PC-3 (cell line): ENCODE measurements at regions not wholly inside any gene's neighbourhood (a gene's known extent, or its start where the extent isn't known, plus 50 kb on each side); places are given as distances from the start of the nearest gene placed in this dataset.

ENCODE experiments used
- EZH2 ChIP-seq: fragments of 300-600 bp; sonication (generic); IDR thresholded peaks from one replicate; pipeline ENCODE4 v1.6.1; 2017; ENCODE audit warnings: antibody characterized with exemption, mild to moderate bottlenecking, low read length; ENCODE audit not compliant: unreplicated experiment
- TF ChIP-seq, protein P1 (sequence below): fragments of 300-600 bp; sonication (generic); conservative IDR thresholded peaks from 2 replicates; pipeline ENCODE4 v1.5.1; 2017; ENCODE audit warnings: antibody characterized with exemption, low read depth, mild to moderate bottlenecking, low read length

DNA sequence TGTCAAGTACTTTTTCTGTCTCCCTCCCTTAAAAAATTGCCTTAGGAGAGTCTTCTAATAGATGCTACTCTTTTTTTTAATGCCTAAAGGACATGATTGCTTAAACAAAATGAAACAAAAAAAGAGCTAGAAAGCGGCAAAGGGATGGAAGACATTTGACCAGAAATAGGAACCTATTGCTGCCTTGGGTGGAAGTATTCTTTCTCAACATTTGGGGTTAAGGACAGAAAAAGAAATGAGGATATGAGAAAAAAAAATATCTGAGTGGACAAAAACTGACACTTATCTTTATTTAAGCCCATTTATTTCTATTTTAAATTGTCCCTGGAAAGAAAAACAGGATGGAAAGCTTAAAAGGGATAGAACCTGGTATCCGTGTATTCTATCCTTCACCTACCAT lies 664.9 kb upstream of the CITED2 start:
- TF ChIP-seq, protein P1, sequence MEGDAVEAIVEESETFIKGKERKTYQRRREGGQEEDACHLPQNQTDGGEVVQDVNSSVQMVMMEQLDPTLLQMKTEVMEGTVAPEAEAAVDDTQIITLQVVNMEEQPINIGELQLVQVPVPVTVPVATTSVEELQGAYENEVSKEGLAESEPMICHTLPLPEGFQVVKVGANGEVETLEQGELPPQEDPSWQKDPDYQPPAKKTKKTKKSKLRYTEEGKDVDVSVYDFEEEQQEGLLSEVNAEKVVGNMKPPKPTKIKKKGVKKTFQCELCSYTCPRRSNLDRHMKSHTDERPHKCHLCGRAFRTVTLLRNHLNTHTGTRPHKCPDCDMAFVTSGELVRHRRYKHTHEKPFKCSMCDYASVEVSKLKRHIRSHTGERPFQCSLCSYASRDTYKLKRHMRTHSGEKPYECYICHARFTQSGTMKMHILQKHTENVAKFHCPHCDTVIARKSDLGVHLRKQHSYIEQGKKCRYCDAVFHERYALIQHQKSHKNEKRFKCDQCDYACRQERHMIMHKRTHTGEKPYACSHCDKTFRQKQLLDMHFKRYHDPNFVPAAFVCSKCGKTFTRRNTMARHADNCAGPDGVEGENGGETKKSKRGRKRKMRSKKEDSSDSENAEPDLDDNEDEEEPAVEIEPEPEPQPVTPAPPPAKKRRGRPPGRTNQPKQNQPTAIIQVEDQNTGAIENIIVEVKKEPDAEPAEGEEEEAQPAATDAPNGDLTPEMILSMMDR: no peak
- no peak for TF ChIP-seq EZH2
